Endothelial cell of umbilical vein (primary cell): ENCODE measurements at regions not wholly inside any gene's neighbourhood (a gene's known extent, or its start where the extent isn't known, plus 50 kb on each side); places are given as distances from the start of the nearest gene placed in this dataset.

ENCODE experiments used
- EZH2 ChIP-seq: IDR thresholded peaks from 2 replicates; pipeline ENCODE4 v1.6.1; 2012; ENCODE audit warnings: borderline replicate concordance, low read depth, mild to moderate bottlenecking, moderate library complexity, low read length, inconsistent platforms; ENCODE audit not compliant: severe bottlenecking
- FOS ChIP-seq: IDR thresholded peaks from 2 replicates; pipeline ENCODE4 v1.6.1; 2011; ENCODE audit warnings: mild to moderate bottlenecking, low read length, moderate library complexity, borderline replicate concordance; ENCODE audit not compliant: insufficient read depth
- JUN ChIP-seq: IDR thresholded peaks from 2 replicates; pipeline ENCODE4 v1.6.1; 2011; ENCODE audit warnings: borderline replicate concordance, low read depth; ENCODE audit not compliant: insufficient read length, insufficient read depth
- MYC ChIP-seq: IDR thresholded peaks from one replicate; pipeline ENCODE4 v1.6.1; 2011; ENCODE audit warnings: mild to moderate bottlenecking, low read depth, low read length
- POLR2A ChIP-seq: IDR thresholded peaks from 2 replicates; pipeline ENCODE4 v1.6.1; 2012; ENCODE audit warnings: low read depth, mild to moderate bottlenecking, control low read depth, low read length
- TF ChIP-seq, protein P1 (sequence below), 2 donors: IDR thresholded peaks; 1 replicate in 1 of 2; 2 replicates in 1 of 2; pipeline ENCODE4 v1.5.1; 2011; ENCODE audit warnings: low read length in 2 of 2, mild to moderate bottlenecking in 2 of 2, moderate library complexity in 2 of 2, control low read depth in 1 of 2, inconsistent platforms in 1 of 2, low read depth in 1 of 2; ENCODE audit not compliant: insufficient read depth in 1 of 2; ENCODE audit errors: extremely low read depth in 1 of 2
- TF ChIP-seq, protein P2 (sequence below): IDR thresholded peaks from 2 replicates; pipeline ENCODE4 v1.6.1; 2011; ENCODE audit not compliant: insufficient read depth, insufficient read length

DNA sequence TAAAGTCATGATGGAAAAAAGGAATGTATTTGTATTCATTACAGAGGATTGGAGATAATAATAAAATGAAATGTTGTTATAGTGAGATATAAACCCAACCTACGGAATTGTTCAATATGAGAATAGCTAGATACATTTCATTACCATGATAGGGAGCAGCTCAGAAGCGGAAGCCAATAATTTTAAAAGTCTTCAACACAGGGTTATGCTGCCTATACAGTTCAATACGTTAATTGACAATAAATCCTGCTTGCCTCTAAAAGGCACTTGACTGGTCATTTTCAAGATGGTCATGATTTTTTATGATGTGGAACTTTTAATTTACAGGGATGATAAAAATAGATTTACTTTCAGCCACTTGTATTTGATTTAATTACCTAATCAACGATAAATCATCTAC is 506.8 kb downstream of the TMEM114 start:
- TF ChIP-seq, protein P1, sequence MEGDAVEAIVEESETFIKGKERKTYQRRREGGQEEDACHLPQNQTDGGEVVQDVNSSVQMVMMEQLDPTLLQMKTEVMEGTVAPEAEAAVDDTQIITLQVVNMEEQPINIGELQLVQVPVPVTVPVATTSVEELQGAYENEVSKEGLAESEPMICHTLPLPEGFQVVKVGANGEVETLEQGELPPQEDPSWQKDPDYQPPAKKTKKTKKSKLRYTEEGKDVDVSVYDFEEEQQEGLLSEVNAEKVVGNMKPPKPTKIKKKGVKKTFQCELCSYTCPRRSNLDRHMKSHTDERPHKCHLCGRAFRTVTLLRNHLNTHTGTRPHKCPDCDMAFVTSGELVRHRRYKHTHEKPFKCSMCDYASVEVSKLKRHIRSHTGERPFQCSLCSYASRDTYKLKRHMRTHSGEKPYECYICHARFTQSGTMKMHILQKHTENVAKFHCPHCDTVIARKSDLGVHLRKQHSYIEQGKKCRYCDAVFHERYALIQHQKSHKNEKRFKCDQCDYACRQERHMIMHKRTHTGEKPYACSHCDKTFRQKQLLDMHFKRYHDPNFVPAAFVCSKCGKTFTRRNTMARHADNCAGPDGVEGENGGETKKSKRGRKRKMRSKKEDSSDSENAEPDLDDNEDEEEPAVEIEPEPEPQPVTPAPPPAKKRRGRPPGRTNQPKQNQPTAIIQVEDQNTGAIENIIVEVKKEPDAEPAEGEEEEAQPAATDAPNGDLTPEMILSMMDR (IDR thresholded peaks at IDR 0.05; ENCODE audit: extremely low read depth in 1 of 2, insufficient read depth in 1 of 2, low read depth in 1 of 2, low read length in 2 of 2), result no peak
- TF ChIP-seq POLR2A (no peak), EZH2 (no peak), JUN (no peak), FOS (no peak), MYC (no peak)
- TF ChIP-seq, protein P2, sequence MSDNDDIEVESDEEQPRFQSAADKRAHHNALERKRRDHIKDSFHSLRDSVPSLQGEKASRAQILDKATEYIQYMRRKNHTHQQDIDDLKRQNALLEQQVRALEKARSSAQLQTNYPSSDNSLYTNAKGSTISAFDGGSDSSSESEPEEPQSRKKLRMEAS, result no peak
